Ishikawa (cell line): ENCODE measurements at regions not wholly inside any gene's neighbourhood (a gene's known extent, or its start where the extent isn't known, plus 50 kb on each side); places are given as distances from the start of the nearest gene placed in this dataset.

Experiments used
- CEBPB ChIP-seq: IDR thresholded peaks from 2 replicates; pipeline ENCODE4 v1.6.1; 2012
- CREB1 ChIP-seq: IDR thresholded peaks from 2 replicates; pipeline ENCODE4 v1.6.1; 2012; ENCODE audit warnings: low read depth
- EGR1 ChIP-seq: IDR thresholded peaks from 2 replicates; pipeline ENCODE4 v1.6.1; 2012
- EP300 ChIP-seq: IDR thresholded peaks from 2 replicates; pipeline ENCODE4 v1.6.1; 2012; ENCODE audit warnings: borderline replicate concordance
- FOXM1 ChIP-seq: IDR thresholded peaks from 2 replicates; pipeline ENCODE4 v1.6.1; 2012; ENCODE audit warnings: low read depth, borderline replicate concordance
- NFIC ChIP-seq: IDR thresholded peaks from 2 replicates; pipeline ENCODE4 v1.6.1; 2012
- RAD21 ChIP-seq: IDR thresholded peaks from 2 replicates; pipeline ENCODE4 v1.6.1; 2012; ENCODE audit warnings: low read depth
- REST ChIP-seq: IDR thresholded peaks from 2 replicates; pipeline ENCODE4 v1.6.1; 2012; ENCODE audit warnings: low read depth, mild to moderate bottlenecking
- TAF1 ChIP-seq: IDR thresholded peaks from 2 replicates; pipeline ENCODE4 v1.6.1; 2012; ENCODE audit warnings: low read depth, mild to moderate bottlenecking
- TCF12 ChIP-seq: IDR thresholded peaks from 2 replicates; pipeline ENCODE4 v1.6.1; 2012; ENCODE audit warnings: low read depth
- TEAD4 ChIP-seq: IDR thresholded peaks from 2 replicates; pipeline ENCODE4 v1.6.1; 2012
- USF1 ChIP-seq: IDR thresholded peaks from 2 replicates; pipeline ENCODE4 v1.6.1; 2012
- YY1 ChIP-seq: IDR thresholded peaks from 2 replicates; pipeline ENCODE4 v1.6.1; 2012; ENCODE audit warnings: low read depth
- ZBTB7A ChIP-seq: IDR thresholded peaks from 2 replicates; pipeline ENCODE4 v1.6.1; 2012; ENCODE audit warnings: low read depth
- TF ChIP-seq, protein P1 (sequence below): IDR thresholded peaks from 2 replicates; pipeline ENCODE4 v1.6.1; 2012

GRCh38 chr4:27210956-27211355 is 350.3 kb downstream of the STIM2 start:
- no peak for TF ChIP-seq NFIC
- TF ChIP-seq YY1: no peak
- TF ChIP-seq TAF1: no peak
- no peak for TF ChIP-seq TEAD4
- TF ChIP-seq CREB1: no peak
- TF ChIP-seq, protein P1, sequence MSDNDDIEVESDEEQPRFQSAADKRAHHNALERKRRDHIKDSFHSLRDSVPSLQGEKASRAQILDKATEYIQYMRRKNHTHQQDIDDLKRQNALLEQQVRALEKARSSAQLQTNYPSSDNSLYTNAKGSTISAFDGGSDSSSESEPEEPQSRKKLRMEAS: no peak
- no peak for TF ChIP-seq FOXM1
- TF ChIP-seq USF1: no peak
- TF ChIP-seq ZBTB7A: no peak
- TF ChIP-seq RAD21: no peak
- no peak for TF ChIP-seq CEBPB
- TF ChIP-seq TCF12: no peak
- no peak for TF ChIP-seq REST
- TF ChIP-seq EP300: no peak
- TF ChIP-seq EGR1: no peak

GRCh38 chr4:27214010-27214409 is 353.4 kb downstream of the STIM2 start:
- TF ChIP-seq REST (no peak), FOXM1 (no peak), EP300 (no peak), CEBPB (no peak), TEAD4 (no peak)
- TF ChIP-seq, protein P1: no peak

DNA sequence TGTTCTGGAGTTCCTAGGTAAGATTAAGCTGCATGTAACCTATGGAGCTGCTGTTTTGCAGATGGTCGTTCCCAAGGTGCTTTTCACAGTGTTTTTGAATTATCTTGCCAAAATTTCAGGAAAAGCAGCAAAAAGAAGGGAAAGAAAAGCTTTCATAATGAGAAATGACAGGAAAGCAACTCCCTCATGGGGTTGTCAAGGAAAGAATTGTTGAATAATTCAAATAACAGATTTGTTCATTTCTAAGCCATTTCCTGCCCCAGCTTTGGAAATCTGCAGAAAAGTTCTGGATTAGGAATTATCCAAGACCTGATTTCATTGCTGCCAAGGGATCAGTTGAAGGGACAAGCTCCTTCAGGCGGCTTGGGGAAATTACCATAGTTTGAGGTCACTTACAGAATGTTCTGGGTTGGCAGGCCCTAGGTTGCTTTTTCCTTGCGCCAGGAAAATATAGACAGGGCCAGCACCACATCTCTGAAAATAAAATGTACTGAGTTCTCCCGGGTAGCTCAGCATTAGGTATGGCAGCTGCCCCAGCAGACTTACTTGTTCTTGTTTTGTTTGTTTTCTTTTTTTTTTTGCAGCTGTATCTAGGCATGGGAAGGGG is 354.7 kb downstream of the STIM2 start:
- TF ChIP-seq REST (no peak), TCF12 (no peak), CREB1 (no peak), EP300 (no peak), TEAD4 (no peak), CEBPB (no peak), NFIC (no peak), YY1 (no peak), ZBTB7A (no peak)

DNA sequence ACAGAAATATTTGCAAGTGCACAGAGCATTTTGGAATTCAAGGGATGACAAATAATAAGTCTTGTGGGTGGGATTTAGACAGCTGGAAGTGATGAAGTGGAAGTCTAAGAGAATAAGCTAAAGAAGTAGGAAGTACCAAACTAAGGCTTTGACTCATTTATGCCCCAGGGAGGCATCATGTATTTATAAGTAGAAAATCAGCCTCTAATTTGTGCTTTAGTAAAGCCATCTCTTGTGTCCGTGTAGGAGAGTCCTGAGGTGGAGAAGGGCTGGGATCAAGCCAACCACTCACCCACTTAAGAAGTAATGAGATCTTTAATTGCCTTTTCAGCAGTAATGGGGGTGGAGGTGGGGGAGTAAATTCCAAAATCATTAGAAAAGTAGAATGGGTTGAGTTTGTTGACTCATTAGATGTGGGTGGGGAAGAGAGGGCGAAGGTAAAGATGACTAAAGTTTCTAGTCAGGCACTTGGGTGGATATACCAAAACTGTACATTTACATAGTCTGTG is 356.7 kb downstream of the STIM2 start:
- TF ChIP-seq FOXM1 (no peak), USF1 (no peak), EP300 (no peak)

DNA sequence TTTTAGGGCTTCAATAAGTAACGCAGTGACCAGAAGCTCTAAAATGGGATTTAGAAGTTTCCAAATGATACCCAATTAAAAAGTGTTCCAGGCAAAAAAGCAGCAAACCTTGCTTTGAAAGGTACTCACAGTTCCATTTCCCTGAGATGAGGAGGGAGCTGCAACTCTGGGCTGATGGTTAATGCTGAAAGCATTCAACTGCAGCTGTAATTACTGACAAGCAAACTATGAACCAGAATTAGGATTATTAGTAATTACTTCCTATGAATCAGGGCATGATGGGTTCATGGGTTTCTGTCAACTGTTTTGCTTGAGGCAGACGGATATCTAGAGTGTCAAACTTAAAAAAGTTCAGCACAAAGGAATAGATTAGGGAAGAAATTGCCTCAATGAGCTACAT is 357.4 kb downstream of the STIM2 start:
- no peak for TF ChIP-seq CREB1
- TF ChIP-seq RAD21: no peak
- TF ChIP-seq REST: no peak
- TF ChIP-seq USF1: no peak
- TF ChIP-seq EP300: no peak
- TF ChIP-seq TCF12: no peak
- TF ChIP-seq TEAD4: no peak
- TF ChIP-seq, protein P1: no peak
- no peak for TF ChIP-seq ZBTB7A
